ENCODE measurements at regions not wholly inside any gene's neighbourhood (a gene's known extent, or its start where the extent isn't known, plus 50 kb on each side); places are given as distances from the start of the nearest gene placed in this dataset.

GRCh38 chr13:22454586-22454985, 726.2 kb upstream of the SGCG start:
- in situ Hi-C loops (cut with HindIII; ENCODE audit: low sequenced_read_pairs) = no loop called here

GRCh38 chr13:22455036-22455435, 725.7 kb upstream of the SGCG start:
- in situ Hi-C loops (cut with HindIII; ENCODE audit: low sequenced_read_pairs) = no loop called here

GRCh38 chr13:22461854-22462490, 718.8 kb upstream of the SGCG start:
- in situ Hi-C loops (cut with HindIII; ENCODE audit: low sequenced_read_pairs) = no loop called here

GRCh38 chr13:22463089-22463488, 717.7 kb upstream of the SGCG start:
- in situ Hi-C loops (cut with HindIII; ENCODE audit: low sequenced_read_pairs) = no loop called here

GRCh38 chr13:22468045-22468444, 712.7 kb upstream of the SGCG start:
- in situ Hi-C loops (cut with HindIII; ENCODE audit: low sequenced_read_pairs) = no loop called here

GRCh38 chr13:22468824-22469223, 712.0 kb upstream of the SGCG start:
- in situ Hi-C loops (cut with HindIII; ENCODE audit: low sequenced_read_pairs) = no loop called here

GRCh38 chr13:22469452-22469851, 711.3 kb upstream of the SGCG start:
- in situ Hi-C loops (cut with HindIII; ENCODE audit: low sequenced_read_pairs) = no loop called here

GRCh38 chr13:22470075-22470474, 710.7 kb upstream of the SGCG start:
- in situ Hi-C loops (cut with HindIII; ENCODE audit: low sequenced_read_pairs) = no loop called here

- in situ Hi-C loops (cut with HindIII; ENCODE audit: low sequenced_read_pairs) = no loop called here
Observed at GRCh38 chr13:22482496-22483000, 698.2 kb upstream of the SGCG start.

GRCh38 chr13:22483276-22483675, 697.5 kb upstream of the SGCG start:
- in situ Hi-C loops (cut with HindIII; ENCODE audit: low sequenced_read_pairs) = no loop called here

GRCh38 chr13:22486490-22486889, 694.3 kb upstream of the SGCG start:
- in situ Hi-C loops (cut with HindIII; ENCODE audit: low sequenced_read_pairs) = no loop called here

GRCh38 chr13:22487932-22488331, 692.8 kb upstream of the SGCG start:
- in situ Hi-C loops (cut with HindIII; ENCODE audit: low sequenced_read_pairs) = no loop called here

GRCh38 chr13:22489771-22490170, 691.0 kb upstream of the SGCG start:
- in situ Hi-C loops (cut with HindIII; ENCODE audit: low sequenced_read_pairs) = no loop called here

GRCh38 chr13:22495819-22496218, 685.0 kb upstream of the SGCG start:
- in situ Hi-C loops (cut with HindIII; ENCODE audit: low sequenced_read_pairs) = no loop called here

GRCh38 chr13:22496803-22497508, 683.8 kb upstream of the SGCG start:
- in situ Hi-C loops (cut with HindIII; ENCODE audit: low sequenced_read_pairs) = no loop called here

GRCh38 chr13:22497991-22498780, 682.6 kb upstream of the SGCG start:
- in situ Hi-C loops (cut with HindIII; ENCODE audit: low sequenced_read_pairs) = no loop called here

- in situ Hi-C loops (cut with HindIII; ENCODE audit: low sequenced_read_pairs) = no loop called here
Observed at GRCh38 chr13:22499919-22500318, 680.9 kb upstream of the SGCG start.

GRCh38 chr13:22505489-22505888, 675.3 kb upstream of the SGCG start:
- in situ Hi-C loops (cut with HindIII; ENCODE audit: low sequenced_read_pairs) = no loop called here

GRCh38 chr13:22506096-22506691, 674.6 kb upstream of the SGCG start:
- in situ Hi-C loops (cut with HindIII; ENCODE audit: low sequenced_read_pairs) = no loop called here

GRCh38 chr13:22517544-22517943, 663.2 kb upstream of the SGCG start:
- in situ Hi-C loops (cut with HindIII; ENCODE audit: low sequenced_read_pairs) = no loop called here

- in situ Hi-C loops (cut with HindIII; ENCODE audit: low sequenced_read_pairs) = no loop called here
Observed at GRCh38 chr13:22536851-22537250, 643.9 kb upstream of the SGCG start.

Measured in DLD1 (cell line).